AG04450 (cell line): ENCODE measurements at regions not wholly inside any gene's neighbourhood (a gene's known extent, or its start where the extent isn't known, plus 50 kb on each side); places are given as distances from the start of the nearest gene placed in this dataset.

ENCODE experiments used
- CTCF ChIA-PET: fragments of 300-600, 350-600 bp; formaldehyde crosslinking; extraction: SDS; loops from one replicate; lab custom pipeline; 2022; ENCODE audit warnings: antibody characterized with exemption, inconsistent platforms; lab: Charles Lee
- POLR2A ChIA-PET: fragments of 350-600 bp; formaldehyde crosslinking; extraction: SDS; loops from one replicate; lab custom pipeline; 2021; ENCODE audit warnings: antibody characterized with exemption, inconsistent platforms; lab: Yijun Ruan, JAX
- DNase-seq: peaks from one replicate; pipeline ENCODE4 v3.0.0-alpha.2; 2011; ENCODE audit warnings: low read depth, low spot score
- H3K27ac ChIP-seq: one replicate; pipeline ENCODE4 v1.5.1; 2012; ENCODE audit warnings: low read depth, low read length, control low read depth
- H3K27me3 ChIP-seq: one replicate; pipeline ENCODE4 v1.6.0; 2012; ENCODE audit warnings: low read length; ENCODE audit not compliant: control insufficient read depth, insufficient read depth
- H3K4me3 ChIP-seq: 2 replicates; pipeline ENCODE4 v1.5.1; 2011; ENCODE audit warnings: mild to moderate bottlenecking, low read depth, low read length, control low read depth
- H3K9me3 ChIP-seq: 2 replicates; pipeline ENCODE4 v1.5.1; 2012; ENCODE audit warnings: low read length; ENCODE audit not compliant: control insufficient read depth, insufficient read depth
- CTCF ChIP-seq: IDR thresholded peaks from 2 replicates; pipeline ENCODE4 v1.5.1; 2011; ENCODE audit warnings: low read depth, low read length, control low read depth, inconsistent platforms

DNA sequence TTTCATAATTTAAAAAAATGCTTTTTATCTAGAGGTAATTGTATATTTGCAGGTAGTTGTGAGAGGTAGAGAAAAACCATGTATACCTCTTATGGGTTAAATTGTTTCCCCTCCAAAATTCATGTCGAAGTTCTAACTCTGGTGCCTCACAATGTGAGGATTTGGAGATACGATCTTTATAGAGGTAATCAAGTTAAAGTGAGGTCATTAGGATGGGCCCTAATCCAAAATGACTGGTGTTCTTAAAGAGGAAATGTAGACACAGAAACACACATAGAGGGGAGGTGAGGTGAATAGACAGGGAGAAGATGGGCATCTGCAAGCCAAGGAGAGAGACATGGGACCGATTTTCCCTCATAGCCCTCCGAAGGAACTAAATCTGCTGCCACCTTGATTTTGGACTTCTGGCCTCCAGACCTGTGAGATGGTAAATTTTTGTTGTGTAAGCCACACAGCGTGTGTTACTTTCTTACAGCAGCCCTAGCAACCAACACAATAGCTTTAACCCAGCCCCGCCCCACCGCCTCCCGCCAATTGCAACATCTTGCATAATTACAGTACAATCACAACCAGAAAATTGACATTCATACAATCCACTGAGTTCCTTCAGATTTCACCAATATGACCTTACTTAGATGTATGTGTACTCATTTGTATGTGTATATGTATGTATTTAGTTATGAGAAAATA is 208.9 kb downstream of the MIB1 start:
- H3K27ac ChIP-seq, result no peak overlapping the region
- CTCF ChIA-PET, result no interaction called here
- no peak for DNase-seq
- H3K9me3 ChIP-seq, result no peaks in the 10 kb centered on the region
- no peak for TF ChIP-seq CTCF
- H3K4me3 ChIP-seq, result no peak overlapping the region
- peaks cover 3% of the 10 kb centered on the region for H3K27me3 ChIP-seq
- POLR2A ChIA-PET, result no interaction called here

GRCh38 chr18:21955757-21956652 is 213.4 kb upstream of the GATA6 start:
- peaks cover 9% of the 10 kb centered on the region for H3K27me3 ChIP-seq
- peak; percentile 96 for TF ChIP-seq CTCF
- peak; percentile 33 for DNase-seq
- ChIA-PET POLR2A (interaction anchor here (0.6 kb wide), 1 partner anchor 77 kb away, joined by 10 read pairs; no protein-coding TSS in a partner anchor), CTCF (interaction anchor here (0.6 to 1.5 kb wide), 19 partner anchors 10 to 819 kb away, joined by 3 to 10 read pairs (median 4); no protein-coding TSS in a partner anchor)
- H3K9me3 ChIP-seq, result no peaks in the 10 kb centered on the region
- H3K4me3 ChIP-seq, result no peak overlapping the region
- H3K27ac ChIP-seq, result no peak overlapping the region

- no peak for DNase-seq
- CTCF ChIA-PET, result interaction anchor here (0.6 to 1.3 kb wide), 3 partner anchors 43 to 546 kb away, joined by 3 to 4 read pairs (median 3); no protein-coding TSS in a partner anchor
- no peaks in the 10 kb centered on the region for H3K9me3 ChIP-seq
- TF ChIP-seq CTCF, result no peak
- POLR2A ChIA-PET, result no interaction called here
- H3K4me3 ChIP-seq, result no peak overlapping the region
- H3K27ac ChIP-seq, result no peak overlapping the region
- peaks cover 6% of the 10 kb centered on the region for H3K27me3 ChIP-seq
Observed at GRCh38 chr18:21958263-21958662, 211.1 kb upstream of the GATA6 start.

DNA sequence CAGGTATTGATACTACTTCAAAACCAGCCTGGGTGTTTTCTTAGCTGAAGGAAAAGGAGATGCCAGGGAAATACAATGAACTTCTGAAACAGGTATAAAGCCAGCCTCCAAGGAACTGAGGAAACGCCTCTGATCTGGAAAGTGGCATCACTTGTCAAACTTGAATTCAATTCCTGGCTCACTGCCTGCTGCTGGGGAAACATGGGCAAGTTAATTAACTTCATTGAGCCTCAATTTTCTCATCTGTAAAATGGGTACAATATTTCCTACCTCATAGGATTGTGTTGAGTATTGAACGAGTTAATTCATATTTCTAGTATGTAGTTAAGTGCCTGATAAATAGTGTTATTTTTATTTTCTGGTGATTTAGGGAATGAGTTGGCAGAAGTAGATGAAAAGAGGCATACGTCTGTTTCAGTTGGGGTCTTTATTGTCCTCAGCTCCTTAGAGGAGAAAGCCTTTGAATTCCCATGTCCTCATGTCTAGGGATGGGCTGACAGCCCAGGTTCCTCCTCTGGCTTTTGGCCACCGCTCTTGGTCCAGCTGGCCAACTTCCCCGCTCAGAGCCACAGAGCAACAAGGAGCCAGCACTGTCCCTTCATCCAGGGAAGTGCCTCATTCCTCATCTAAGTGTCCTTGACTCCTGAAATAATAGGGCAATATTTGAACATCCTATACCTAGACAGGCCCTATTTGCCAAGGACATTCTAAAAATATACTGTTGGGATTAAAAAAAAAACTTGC is 210.5 kb upstream of the GATA6 start:
- no peak overlapping the region for H3K27ac ChIP-seq
- POLR2A ChIA-PET, result no interaction called here
- peaks cover 6% of the 10 kb centered on the region for H3K27me3 ChIP-seq
- DNase-seq, result no peak
- H3K4me3 ChIP-seq, result no peak overlapping the region
- TF ChIP-seq CTCF, result no peak
- H3K9me3 ChIP-seq, result no peaks in the 10 kb centered on the region
- CTCF ChIA-PET, result interaction anchor here (0.6 to 1.3 kb wide), 4 partner anchors 44 to 545 kb away, joined by 3 to 4 read pairs (median 3); no protein-coding TSS in a partner anchor
